AG08396 (cell line): ENCODE measurements at regions not wholly inside any gene's neighbourhood (a gene's known extent, or its start where the extent isn't known, plus 50 kb on each side); places are given as distances from the start of the nearest gene placed in this dataset.

Experiments
- DNase-seq: peaks from one replicate; pipeline ENCODE4 v3.0.0; 2012; ENCODE audit warnings: low spot score, mixed read lengths

DNA sequence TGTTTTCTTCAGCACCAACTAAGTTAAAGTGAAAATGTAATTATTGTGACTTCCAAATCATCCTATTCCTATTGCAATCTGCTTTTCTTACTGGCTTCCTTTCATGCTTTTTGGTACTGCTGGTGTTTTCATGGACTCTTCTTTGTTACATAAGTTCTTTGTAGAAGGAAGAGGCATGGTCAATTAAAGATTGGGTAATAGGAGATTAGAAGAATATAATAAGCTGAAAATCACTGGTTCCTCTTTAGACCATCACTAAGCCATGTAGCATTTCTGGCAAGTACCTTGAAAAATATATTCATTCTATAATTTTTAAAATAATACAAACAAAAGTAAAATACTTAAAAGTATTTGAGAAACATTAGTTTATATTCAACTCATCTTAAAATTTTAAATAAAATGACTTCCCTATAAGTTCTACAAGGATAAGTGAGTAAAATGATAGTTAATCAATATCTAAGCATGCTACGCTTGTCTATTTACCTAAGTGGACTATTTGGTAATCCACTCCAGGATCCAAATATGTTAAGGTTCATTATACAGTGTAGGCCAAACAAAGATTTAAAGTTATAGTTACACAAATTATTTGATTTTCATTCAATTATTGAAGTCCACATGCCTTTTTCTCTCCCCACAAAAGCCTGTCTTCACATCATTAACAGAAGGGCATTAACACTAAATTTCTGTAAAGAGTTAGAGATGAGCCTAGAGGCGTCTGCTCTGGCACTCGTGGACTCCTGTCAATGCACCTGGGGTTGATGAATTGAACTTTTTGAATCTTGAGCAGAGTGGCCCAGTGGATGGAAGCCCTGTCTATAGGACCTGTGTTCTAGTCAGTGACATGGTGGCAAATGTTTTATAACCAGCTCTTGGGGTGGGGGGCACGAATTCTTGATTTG is 408.1 kb downstream of the INHBA start:
- no peak for DNase-seq

DNA sequence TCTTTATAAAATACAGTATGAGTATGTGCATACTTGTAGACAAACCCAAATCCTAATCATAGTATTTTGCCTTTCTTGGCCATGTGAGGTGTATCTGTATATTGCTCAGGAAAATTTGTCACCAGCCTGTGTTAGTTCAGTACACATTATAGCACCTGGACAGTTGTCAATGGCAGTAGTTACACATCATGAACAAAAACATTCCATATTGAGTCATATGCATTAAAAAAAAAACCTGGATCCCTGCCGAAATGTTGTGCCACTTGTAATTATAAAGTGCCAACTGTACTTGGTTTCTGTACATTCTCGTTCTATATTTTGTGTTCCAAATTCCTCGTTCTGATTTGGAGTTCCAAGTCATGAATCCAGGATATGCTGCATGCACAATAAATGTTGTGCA is 410.4 kb downstream of the INHBA start:
- no peak for DNase-seq

DNA sequence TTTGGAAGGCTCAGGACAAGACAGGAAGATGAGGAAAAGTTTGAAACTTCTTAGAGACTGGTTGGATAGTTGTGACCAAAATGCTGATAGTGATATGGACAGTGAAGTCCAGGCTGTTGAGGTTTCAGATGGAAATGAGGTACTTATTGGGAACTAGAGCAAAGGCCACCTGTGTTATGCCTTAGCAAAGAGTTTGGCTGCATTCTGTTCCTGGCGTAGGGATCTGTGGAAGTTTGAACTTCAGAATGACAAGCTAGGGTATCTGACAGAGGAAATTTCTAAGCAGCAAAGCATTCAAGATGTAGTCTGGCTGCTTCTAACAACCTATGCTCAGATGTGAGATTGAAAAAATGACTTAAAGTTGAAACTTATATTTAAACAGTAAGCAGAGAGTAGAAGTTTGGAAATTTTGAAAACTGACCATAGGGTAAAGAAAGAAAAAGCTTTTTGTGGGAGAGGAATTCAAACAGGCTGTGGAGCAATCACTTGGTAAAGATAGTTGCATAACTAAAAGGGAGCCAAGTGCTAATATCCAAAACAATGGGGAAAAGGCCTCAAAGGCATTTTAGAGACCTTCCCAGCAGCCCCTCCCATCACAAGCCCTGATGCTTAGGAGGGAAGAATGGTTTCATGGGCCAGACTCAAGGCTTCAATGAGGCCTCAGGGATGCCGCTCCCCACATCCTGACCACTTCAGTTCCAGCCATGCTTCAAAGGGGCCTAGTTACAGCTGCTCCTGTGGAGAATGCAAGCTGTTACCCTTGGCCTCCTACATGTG is 415.1 kb downstream of the INHBA start:
- DNase-seq, result no peak

DNA sequence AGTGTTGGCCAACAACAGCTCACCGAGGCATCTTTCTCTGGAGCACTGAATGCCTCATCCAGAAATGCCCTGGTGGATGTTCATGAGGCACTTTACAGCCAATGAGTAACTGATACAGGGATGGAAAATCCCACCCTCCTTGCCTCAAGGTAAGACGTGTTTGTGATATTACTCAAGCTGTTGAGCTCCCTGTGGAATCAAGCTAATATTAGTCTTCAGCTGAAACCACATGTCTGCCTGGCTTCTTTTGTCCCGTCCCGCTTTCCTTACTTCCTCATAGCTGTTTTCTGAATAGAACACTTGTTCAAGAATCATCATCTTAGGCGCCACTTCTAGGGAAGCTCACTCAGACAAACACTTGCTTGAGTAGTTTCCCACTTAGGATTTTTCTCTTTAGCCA is 422.4 kb downstream of the INHBA start:
- DNase-seq, result no peak

DNA sequence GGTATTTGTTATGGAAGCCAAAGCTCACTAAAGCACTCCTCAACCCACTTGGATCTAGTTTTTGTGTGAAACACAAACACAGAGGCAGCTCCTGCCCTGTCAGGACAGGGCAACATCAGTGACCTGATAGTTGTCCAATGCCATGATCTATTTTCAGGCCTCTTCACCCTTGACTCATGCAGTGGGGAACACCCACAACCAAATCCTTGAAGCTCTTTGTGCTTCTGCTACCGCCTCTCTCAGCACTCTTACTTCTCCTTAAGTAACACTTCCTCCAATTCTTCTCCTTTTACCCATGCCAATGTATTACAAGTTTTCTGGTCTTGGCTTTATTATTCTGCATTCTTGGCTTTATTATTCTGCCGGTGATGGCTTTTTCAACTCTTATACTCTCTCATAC is 425.3 kb downstream of the INHBA start:
- DNase-seq, result no peak

DNA sequence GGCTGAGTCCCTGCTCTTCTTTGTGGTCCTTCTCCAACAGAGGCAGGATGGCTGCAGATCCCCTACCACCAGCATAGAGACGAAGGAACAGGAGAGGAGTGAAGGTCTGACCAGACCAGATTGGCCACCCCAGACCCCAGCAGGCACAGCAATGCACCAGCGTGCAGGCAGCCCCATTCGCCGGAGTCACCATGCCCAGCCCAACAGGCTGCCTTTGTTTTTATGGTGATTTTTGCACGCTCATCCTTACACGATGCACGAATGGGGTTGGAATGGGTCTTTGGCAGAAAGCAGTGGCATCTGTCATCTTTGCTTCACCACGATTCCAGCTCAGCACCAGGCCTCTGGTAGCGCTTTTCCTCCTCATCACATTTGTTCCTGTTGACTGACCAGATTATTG is 427.6 kb downstream of the INHBA start:
- DNase-seq, result no peak

DNA sequence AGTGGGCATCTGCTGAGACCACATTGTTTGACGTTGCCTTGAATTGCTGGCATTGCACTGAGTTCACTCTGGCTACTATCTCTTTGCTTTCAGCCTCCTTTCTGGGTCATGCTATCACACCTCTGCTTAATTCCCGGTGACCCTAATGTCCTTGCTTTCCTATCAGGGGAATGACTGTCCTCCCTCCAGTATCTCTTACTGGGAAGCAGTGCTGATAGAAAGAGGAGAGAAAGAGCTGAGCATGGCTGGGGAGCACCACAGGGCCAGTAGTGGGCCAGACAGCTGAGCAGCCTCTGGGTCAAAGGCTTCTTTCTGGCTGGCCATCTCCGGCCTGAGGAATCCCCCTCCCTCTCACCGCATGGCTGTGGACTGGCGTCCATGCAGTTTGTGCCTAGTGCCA is 428.7 kb downstream of the INHBA start:
- no peak for DNase-seq

DNA sequence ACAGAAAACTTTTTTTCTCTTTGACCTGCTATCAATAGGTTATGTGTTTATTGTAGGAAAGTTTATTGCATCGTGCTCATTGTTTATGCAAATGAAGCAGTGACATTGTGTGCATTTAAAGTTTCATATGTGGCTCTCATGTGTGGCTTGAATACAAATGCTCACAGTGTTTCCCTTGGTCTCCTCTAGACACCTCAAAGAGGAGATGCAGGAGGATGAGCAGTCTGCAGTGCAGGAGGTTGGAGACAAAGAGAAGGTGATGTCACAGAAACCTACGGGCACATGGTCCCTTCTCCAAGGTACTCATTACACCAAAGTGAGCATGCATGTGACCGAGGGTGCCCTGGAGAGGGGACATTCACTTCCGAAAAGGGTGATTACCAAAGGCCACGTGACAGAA is 430.2 kb downstream of the INHBA start:
- DNase-seq, result no peak

DNA sequence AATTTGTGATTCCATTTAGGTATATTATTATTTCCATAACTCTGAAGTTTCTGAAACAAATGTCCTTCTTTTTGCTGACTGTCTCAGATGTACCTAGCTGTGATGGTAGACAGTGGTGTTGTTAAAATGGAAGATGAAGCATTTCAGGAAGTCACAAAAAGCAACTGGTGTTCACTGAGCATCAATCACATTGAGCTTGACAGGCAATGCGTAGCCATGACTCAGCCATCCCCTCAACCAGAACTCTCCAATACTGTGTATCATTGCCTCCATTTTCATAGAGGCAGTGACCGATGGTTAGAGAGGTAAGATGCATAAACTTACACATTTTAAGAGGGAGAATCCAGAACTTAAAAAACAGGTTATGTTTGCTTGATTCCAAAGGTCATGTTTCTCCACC is 434.0 kb downstream of the INHBA start:
- no peak for DNase-seq

DNA sequence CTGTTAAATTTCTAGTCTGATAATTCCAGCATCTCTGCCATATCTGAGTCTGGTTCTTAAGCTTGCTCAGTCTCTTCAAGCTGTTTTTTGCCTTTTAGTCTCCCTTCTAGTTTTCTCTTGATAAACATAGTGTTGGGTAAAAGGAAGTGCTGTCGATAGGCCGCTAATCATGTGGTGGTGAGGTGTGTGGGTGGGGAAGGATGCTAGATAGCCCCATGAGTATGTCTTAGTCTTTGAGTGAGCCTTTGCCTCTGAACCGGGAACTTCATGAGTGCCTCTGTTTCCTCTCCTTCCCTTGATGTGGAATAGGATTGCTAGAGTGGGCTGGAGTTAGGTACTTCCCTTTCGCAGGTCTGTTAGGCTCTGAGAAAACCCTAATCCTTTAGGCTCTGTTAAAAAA is 441.8 kb downstream of the INHBA start:
- no peak for DNase-seq

DNA sequence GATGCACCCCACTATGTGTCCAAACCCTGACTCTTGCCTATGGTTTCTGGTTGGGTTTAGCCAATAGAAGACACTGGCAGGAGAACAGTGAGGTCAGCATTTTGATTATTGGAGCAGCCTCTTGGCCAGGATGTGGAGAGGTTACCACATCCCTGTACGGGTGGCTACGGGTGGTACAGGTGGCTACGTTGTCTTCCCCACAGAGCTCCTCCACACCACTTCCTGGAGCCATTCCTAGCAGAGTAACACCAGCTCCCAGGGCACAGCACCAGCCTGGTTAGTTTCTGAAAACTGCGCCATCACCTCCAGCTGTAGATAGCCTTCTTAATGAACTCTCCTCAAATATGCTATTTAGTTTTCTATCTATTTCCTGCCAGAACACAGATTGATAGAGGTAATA is 445.2 kb downstream of the INHBA start:
- no peak for DNase-seq

DNA sequence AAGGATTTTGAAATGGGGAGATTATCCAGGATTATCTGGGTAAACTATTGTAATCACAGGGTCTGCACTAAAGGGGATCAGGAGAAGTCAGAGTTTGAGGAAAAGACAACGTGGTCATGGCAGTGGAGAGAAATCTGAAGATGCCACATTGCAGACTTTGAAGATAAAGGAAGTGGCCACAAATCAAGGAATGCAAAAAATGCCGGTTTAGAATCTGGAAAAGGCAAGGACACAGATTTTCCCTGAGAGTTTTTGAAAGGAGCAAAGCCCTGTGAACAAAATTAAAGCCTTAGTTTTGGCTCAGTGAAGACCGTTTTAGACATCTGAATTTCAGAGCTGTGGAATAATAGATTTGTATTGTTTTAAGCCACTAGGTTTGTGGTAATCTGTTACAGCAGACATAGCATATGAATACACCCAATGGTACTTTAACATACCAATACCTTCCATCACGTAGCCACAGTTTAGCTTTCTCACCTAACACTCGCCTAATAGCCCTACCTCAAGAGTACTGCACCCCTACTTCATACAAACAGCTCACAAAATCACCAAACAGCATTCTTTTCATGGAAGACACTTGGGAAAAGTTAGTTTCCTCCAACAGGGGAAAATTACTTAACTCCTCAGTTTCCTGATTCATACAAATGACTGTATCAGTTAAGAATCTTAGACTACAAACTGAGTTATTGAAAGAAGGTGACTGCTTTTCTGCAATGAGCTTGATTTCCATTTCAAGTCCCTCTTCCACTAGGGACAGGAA is 446.5 kb downstream of the INHBA start:
- DNase-seq, result no peak

DNA sequence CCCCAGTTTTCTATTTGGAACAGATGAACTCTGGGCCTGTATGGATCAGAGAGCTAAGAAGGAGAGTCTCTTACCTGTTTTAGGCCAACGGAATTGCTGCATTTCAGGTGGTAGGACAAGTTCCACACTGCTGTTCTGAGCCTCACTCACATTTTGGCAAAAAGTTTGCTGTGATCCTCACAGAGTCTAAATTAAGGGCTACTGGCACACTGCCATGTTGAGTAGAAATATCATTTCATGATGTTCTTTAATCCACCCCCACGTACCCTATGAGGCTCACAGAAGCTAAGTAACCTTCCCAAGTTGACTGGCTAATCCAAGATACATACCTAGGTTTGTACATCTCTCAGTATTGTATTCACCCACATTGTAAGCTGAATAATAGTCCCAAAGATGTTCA is 447.2 kb downstream of the INHBA start:
- no peak for DNase-seq

DNA sequence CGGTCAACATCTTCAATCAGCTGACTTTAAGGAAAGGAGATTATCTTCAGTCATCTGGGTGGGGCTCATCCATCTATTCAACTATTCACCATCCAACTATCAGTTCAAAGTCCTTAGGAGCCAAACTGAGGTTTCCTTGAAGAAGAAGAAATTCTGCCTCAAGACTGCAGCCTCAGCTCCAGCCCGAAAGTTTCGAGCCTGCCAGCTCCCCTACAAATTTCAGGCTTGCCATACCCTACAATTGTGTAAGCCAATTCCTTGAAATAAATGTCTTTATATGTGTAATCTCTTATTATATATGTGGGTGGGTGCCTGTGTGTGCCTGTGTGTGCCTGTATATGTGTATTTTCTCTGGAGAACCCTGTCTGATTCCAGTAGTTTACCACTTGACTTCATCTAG is 447.8 kb downstream of the INHBA start:
- DNase-seq, result no peak

DNA sequence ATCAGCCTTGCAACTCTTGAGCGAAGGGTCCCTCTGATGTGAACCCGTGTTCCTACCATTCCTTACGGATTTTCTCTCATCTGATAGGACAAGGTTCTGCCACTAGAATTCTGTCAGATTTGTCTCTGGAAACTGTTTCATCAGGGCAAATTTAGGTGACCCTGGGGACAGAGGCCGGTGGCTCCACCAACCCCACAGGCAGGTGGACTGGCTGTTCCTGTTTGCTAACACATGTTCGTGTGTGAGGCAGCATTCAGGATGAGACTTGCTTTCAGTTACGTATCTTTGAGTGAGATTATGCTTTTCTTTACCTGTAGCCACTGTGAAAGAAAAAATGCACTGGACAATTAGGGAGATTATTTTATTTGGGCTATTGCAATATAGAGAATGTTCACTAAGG is 449.9 kb downstream of the INHBA start:
- no peak for DNase-seq

DNA sequence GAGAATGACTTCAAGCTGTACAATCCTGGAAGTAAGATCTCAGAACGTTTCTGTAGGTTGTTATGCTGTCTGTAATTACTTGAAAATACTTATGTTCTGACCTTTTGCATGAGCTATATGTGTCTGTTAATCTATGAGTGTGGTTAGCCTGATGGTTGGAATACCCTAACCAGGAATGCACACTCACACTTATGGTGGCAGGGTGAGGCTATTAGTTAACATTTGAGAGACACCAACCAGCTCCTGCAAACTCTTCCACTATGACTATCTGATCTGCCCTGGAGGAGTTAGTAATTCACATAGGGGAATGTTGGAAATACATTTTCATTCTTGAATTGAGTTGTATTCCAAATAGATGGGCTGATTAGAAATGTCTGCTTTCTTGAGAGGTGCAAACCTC is 450.3 kb downstream of the INHBA start:
- no peak for DNase-seq

DNA sequence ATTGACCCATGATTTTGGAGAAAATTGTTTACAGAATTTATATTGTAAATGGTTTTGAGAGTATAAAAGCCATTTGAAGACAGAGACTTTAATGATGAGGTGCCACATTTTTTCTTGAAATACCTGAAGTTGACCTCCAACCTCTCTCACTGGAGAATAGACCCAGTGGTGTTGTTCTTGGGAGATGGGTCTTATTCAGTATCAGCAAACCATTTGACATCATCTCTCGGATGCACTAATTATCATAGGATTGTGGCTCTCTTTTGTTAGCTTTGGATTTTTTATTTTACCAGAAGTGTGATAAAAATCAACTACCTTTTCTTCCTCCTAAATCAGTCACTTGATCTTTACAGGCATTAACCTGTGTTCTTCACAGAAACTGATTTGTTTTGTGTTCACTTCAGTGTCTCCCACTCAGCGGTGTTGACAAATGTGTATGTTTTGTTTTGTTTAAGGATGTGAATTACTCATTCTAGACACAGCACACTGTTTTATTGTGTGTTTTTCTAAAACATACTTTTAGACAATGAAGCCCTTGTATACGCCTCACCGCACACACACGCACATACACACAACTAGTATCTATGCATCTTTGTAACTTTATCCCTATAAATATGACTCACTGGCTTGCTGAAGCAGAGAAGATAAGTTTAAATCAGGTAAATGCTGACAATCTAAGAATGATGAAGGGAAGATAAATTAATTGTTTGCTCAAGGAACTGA is 455.6 kb downstream of the INHBA start:
- no peak for DNase-seq

DNA sequence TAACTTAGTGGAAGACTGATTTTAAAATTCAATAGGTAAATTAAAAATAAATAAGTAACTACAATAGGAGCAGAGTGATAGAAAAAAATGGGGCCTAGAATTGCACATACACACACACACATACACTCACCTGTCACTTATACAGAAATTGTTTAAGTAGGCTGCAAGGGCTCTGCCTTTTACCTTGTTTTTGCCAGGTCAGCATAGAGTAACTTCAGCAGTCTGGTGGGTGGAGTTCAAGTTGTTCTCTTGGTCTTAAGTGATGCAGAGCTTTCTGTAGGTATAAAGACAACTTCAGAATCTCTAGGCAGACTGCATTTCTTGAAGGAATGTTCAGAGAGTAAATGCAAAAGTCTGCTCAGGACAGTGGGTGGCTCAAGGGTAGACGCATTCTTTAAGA is 457.0 kb downstream of the INHBA start:
- no peak for DNase-seq

DNA sequence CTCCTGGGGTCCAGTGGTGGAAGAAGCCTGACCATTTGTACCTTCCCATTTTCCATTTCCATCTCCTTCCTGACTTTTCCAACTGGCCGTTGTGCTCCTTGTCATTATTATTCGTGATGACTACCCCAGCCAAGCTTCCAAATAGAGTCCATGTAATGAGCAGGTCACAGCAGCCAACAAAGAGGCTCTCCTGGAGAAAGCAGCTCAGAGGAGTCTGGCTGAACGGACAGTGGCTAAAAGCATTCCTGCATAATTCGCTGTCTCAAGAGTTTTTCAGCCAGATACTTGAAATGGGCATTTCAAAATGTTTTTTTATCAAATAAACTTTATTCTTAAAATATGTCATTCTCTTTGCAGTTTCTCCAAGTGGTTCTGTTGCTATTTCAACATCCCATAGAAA is 458.6 kb downstream of the INHBA start:
- DNase-seq, result no peak

DNA sequence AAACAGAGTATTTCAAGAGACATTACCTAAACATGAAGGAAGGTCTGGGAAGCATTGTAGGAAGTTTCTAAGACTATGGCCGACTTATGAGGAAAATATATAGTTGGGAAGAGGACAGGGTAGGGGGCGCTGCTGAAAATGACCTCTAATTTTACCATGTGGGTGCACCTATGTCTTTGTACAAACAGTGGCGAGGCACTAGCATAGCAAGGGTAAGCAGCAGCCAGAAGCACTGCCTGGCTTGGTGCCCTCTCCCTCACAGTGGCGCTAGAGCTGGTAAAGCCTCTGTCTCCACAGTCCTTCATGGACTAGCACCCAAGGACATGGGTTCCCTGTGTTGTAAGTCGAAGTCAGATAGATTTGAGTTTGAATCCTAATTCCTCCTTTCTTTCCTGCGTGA is 461.2 kb downstream of the INHBA start:
- DNase-seq, result no peak

DNA sequence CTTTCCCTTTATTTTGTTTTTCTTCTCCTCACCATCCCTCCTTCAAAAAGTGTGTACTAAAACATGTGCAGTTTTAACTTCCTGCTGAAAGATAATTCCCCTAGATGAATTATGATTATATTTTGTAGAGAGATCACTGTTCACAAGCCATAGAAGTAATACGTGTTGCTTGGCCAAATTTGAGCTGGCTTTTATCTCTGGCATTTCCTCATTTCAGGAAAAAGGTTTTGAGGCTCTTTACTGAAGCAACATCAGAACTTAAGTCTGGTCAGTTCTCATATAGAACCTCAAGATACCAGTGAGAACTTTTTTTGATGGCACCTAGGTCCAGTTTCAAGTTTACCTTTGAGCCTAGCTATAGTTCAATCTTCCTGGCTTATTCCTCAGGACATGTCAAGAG is 463.3 kb downstream of the INHBA start:
- DNase-seq, result no peak

DNA sequence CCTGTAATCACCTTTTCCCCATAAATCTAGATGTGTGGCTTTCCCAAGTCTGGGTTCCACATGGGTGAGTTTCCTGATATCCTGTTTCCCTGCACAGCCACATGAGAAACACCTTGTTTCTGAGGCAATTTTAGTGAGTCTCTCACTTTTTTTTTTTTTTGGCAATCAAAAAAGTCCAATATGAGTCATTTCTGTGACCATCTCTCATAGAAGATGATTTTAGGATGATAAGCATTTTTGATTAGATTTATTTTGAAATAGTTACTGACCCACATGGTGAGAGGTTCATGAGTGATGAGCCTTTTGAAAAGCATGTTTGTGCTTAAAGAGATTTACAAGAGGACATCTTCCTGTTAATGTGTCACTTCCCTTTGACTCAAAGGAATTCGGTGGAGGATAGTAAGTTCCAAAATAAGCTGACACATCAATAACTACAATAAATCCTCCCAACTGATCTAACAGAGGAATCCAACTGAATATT is 464.0 kb downstream of the INHBA start:
- DNase-seq, result no peak
